ENCODE measurements at regions not wholly inside any gene's neighbourhood (a gene's known extent, or its start where the extent isn't known, plus 50 kb on each side); places are given as distances from the start of the nearest gene placed in this dataset.

- Histone ChIP-seq H3K4me1 (ENCODE audit: insufficient read depth, low read length) (no peaks in the 10 kb centered on the region), H3K9me3 (ENCODE audit: low read length) (no peaks in the 10 kb centered on the region), H3K4me3 (replicated peaks in 1 of 3; ENCODE audit: insufficient read depth in 1 of 3, low read depth in 2 of 3, low read length in 3 of 3) (no peak overlapping the region), H2AFZ (ENCODE audit: low read length) (no peak overlapping the region), H3K27ac (ENCODE audit: extremely low read length, insufficient read depth, low read length) (no peak overlapping the region), H3K9ac (ENCODE audit: insufficient read depth, low read depth, low read length) (no peak overlapping the region), H3K27me3 (ENCODE audit: control insufficient read depth in 1 of 2, insufficient read depth in 2 of 2, low read length in 2 of 2) (no peaks in the 10 kb centered on the region), H3K79me2 (ENCODE audit: insufficient read depth, low read length) (no peaks in the 10 kb centered on the region), H3K4me2 (ENCODE audit: low read depth, low read length) (no peak overlapping the region), H4K20me1 (ENCODE audit: insufficient read depth, low read length) (no peaks in the 10 kb centered on the region), H3K36me3 (replicated peaks in 1 of 2; ENCODE audit: control insufficient read depth in 1 of 2, insufficient read depth in 2 of 2, low read length in 2 of 2) (no peaks in the 10 kb centered on the region)
- DNase-seq (ENCODE audit: low spot score), result no peak
- WGBS (ENCODE audit: low lambda C conversion rate), result 62% methylated on average over 4 of the region's 4 CpGs
- CTCF ChIA-PET (ENCODE audit: low intra/inter-chr PET ratio, low total read pairs), result no interaction called here
- BruUV-seq (replicated peaks), result no TSS peak
- TF ChIP-seq ZNF672 (CRISPR knock-in tag; IDR thresholded peaks at IDR 0.05) (no peak), ONECUT2 (CRISPR knock-in tag; IDR thresholded peaks at IDR 0.05) (no peak), ATF1 (CRISPR knock-in tag; IDR thresholded peaks at IDR 0.05) (no peak), ZFP90 (CRISPR knock-in tag; IDR thresholded peaks at IDR 0.05; ENCODE audit: borderline replicate concordance) (no peak)
- TF ChIP-seq, protein P1, sequence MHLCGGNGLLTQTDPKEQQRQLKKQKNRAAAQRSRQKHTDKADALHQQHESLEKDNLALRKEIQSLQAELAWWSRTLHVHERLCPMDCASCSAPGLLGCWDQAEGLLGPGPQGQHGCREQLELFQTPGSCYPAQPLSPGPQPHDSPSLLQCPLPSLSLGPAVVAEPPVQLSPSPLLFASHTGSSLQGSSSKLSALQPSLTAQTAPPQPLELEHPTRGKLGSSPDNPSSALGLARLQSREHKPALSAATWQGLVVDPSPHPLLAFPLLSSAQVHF (CRISPR knock-in tag; IDR thresholded peaks at IDR 0.05), result no peak
- no peak for ATAC-seq
- intact Hi-C loops (cut with micrococcal nuclease; ENCODE audit: unreplicated experiment), result no loop called here
- in situ Hi-C loops (cut with HindIII; ENCODE audit: extremely low pct_ligation_motif_present, low pct_unique_long_range_greater_than_20kb), result no loop called here
- POLR2A ChIA-PET, result no interaction called here
- no peak for FAIRE-seq
Observed at GRCh38 chr7:94832051-94832450, 75.3 kb upstream of the PPP1R9A start.

DNA sequence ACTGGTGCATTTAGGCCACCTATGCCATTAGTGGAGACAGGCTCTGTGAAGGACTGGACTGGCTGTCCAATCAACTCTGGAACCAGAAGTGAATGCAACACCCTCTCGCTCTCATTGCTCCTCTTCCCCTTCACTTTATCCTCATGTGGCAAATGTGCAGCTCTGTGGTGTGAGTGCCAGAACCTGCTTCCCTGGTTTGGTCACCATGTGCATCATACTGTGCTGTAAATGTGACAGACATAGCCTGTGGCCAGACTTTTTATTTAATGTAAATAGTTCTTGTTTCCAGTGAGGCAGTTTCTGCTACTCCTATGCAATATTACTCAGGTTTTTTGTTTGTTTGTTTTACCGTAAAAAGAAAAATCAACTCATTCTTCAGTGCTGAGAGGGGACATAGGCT, 73.0 kb upstream of the PPP1R9A start:
- BruUV-seq (replicated peaks), result no TSS peak
- CTCF ChIA-PET (ENCODE audit: low intra/inter-chr PET ratio, low total read pairs), result no interaction called here
- in situ Hi-C loops (cut with HindIII; ENCODE audit: extremely low pct_ligation_motif_present, low pct_unique_long_range_greater_than_20kb), result no loop called here

More for the DNA sequence above, 73.0 kb upstream of the PPP1R9A start:
- POLR2A ChIA-PET, result no interaction called here
- Histone ChIP-seq H3K9ac (ENCODE audit: insufficient read depth, low read depth, low read length) (no peak overlapping the region), H3K4me1 (ENCODE audit: insufficient read depth, low read length) (no peaks in the 10 kb centered on the region), H3K4me3 (replicated peaks in 1 of 3; ENCODE audit: insufficient read depth in 1 of 3, low read depth in 2 of 3, low read length in 3 of 3) (no peak overlapping the region), H3K27me3 (ENCODE audit: control insufficient read depth in 1 of 2, insufficient read depth in 2 of 2, low read length in 2 of 2) (no peaks in the 10 kb centered on the region), H3K79me2 (ENCODE audit: insufficient read depth, low read length) (no peaks in the 10 kb centered on the region), H4K20me1 (ENCODE audit: insufficient read depth, low read length) (no peaks in the 10 kb centered on the region), H3K4me2 (ENCODE audit: low read depth, low read length) (no peak overlapping the region), H3K36me3 (replicated peaks in 1 of 2; ENCODE audit: control insufficient read depth in 1 of 2, insufficient read depth in 2 of 2, low read length in 2 of 2) (no peaks in the 10 kb centered on the region), H3K9me3 (ENCODE audit: low read length) (peaks cover 21% of the 10 kb centered on the region), H3K27ac (ENCODE audit: extremely low read length, insufficient read depth, low read length) (no peak overlapping the region), H2AFZ (ENCODE audit: low read length) (no peak overlapping the region)
- intact Hi-C loops (cut with micrococcal nuclease; ENCODE audit: unreplicated experiment), result no loop called here
- no peak for ATAC-seq
- no peak for DNase-seq (ENCODE audit: low spot score)
- TF ChIP-seq REPIN1 (CRISPR knock-in tag; IDR thresholded peaks at IDR 0.05; ENCODE audit: borderline replicate concordance, low read depth), result no peak
- no peak for TF ChIP-seq ZSCAN31 (CRISPR knock-in tag; IDR thresholded peaks at IDR 0.05; ENCODE audit: low read depth)
- TF ChIP-seq ZNF235 (CRISPR knock-in tag; IDR thresholded peaks at IDR 0.05; ENCODE audit: borderline replicate concordance), result no peak
- no peak for TF ChIP-seq ZNF850 (CRISPR knock-in tag; conservative IDR thresholded peaks at IDR 0.05)
- no peak for TF ChIP-seq RBAK (CRISPR knock-in tag; IDR thresholded peaks at IDR 0.05)
- no peak for TF ChIP-seq KAT2B (IDR thresholded peaks at IDR 0.05; ENCODE audit: borderline replicate concordance, low read depth, low read length)
- TF ChIP-seq NR3C1 (CRISPR knock-in tag; IDR thresholded peaks at IDR 0.05), result no peak
- no peak for TF ChIP-seq EZH2 (conservative IDR thresholded peaks at IDR 0.05; ENCODE audit: low read depth, low read length)
- no peak for TF ChIP-seq FLYWCH1 (CRISPR knock-in tag; IDR thresholded peaks at IDR 0.05)
- WGBS (ENCODE audit: low lambda C conversion rate), result 64% methylated on average over 2 of the region's 2 CpGs
- FAIRE-seq, result no peak
